ENCODE measurements at regions not wholly inside any gene's neighbourhood (a gene's known extent, or its start where the extent isn't known, plus 50 kb on each side); places are given as distances from the start of the nearest gene placed in this dataset.

DNA sequence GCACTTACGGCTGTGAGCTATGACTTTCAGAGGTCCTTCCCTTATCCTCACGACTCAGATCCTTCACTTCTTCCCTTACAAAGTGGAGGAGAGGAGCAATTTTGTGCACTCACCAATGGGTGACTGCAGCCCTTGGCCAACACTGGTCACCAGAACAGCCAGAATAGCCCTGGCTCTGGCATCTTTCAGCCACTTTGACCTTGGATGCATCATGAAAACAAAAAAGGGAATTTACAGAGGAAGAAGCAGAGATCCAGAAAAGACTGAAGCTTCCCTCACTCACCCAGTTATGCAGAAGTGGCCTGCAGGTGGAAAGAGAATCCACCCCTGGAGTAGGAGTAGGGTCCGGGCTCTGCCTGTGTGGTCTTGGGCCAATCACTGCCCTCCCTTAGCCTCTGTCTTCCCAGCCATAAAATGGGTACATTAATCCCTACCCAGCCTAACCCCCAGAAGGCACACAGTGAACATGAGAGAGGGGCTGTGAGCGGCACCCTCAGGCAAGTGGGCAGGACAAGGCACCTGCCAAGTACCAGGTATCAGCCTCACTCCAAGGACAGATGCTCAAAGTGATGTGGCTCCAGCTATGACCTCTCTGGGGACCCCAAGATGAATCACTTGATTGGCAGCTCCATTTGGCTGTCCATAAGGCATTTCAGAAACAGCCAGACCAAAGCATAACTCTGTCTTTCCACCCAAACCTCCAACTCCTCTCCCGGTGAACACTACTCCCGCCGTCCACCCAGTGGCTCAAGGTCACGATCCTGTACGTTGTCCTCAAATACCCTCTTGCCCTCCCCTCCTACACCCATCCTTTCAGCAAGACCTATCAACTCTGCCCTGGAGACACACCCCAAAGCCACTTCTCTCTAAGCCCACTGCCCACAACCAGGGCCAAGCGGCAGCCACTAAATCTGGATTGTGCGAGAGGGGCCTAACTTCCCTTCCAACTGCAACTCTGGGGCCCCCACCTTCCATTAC, 129.8 kb upstream of the ZMIZ1 start:
- DNase-seq (ENCODE audit: low read depth): no peak

DNA sequence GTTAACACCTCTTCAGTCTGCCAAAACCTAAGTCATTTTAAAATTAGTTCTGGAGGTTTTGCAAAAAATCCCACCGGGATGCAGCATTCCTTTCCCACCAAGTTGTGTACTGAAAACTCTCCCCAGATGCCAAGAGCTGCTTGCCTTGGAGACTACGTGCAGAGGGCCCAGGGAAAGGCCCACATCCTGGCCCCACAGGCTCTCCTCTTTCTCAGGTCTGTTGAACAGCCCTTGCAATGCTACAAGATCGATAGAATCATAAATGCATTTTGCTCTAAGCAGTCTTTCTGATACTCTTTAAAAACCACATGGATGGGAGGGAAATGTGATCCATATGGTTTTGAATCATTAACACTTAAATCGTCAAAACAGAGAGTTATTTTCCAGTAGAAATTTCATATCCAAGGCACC, 126.7 kb upstream of the ZMIZ1 start:
- no peak for DNase-seq (ENCODE audit: low read depth)

DNA sequence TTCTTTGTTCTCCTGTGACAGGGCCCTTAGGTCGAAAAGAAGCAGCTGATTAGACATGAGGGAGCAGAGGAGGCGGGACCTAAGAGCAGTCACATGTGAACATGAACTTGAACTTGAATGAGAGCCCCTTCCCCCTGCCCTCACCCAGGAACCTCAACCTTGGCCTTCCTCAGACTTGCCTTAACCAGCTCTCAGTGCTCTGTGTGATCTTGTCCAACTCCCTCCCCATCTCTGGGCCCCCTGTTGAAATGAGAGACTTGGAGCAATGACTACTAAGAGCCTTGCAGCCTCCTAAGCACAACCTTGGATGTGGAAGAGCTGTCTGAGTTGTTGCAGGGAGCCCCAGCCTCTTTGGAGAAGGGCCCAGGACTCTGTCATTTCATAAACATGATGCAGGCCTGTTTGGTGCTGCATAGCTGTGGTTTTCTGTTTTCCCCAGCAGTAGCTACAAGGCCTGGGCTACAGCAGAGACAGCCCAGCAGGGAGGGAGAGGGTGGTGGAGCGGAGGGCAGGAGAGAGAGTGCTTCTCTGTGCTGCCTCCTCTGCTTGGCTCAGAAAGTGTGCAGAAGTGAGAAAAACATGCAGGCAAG, 123.9 kb upstream of the ZMIZ1 start:
- peak; percentile 82 for DNase-seq (ENCODE audit: low read depth)

DNA sequence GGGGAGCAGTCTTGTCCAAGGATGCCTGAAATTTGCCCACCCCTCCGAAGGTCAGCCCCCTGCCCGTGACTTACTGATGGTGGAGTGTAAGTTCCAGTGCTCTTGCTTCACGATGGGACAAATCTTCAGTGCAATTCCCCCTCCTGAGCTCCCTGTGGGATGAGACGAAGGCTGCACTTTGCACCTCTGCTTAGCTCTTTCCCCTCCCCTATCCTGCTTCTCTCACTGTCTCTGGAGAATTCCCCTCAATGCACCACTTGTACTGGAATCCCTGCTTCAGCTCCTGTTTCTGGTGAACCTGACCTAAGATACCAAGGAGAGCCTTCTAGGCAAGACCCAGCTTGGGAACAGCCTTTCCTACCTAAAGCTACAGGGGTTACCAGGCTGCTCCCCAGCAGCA, 122.9 kb upstream of the ZMIZ1 start:
- no peak for DNase-seq (ENCODE audit: low read depth)

DNA sequence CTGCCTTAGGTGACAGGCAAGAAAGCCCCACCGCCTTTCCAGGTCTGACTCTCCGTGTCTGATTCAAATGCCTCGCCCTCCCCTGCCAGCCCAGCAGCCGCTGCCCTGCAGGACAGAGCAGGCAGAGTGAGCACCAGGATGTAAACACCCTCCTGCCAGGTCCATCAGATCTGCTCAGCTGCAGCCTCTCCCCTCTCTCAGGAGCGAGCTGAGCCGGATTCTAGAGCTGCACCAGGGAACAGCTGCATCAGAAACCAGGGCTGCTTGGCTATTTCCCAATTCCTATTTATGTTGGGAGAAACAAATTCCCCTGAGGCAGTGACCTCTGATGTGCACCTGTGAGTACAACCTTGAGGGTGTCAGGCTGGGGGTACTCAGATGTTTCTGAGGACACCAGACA, 121.5 kb upstream of the ZMIZ1 start:
- peak; percentile 17 for DNase-seq (ENCODE audit: low read depth)

DNA sequence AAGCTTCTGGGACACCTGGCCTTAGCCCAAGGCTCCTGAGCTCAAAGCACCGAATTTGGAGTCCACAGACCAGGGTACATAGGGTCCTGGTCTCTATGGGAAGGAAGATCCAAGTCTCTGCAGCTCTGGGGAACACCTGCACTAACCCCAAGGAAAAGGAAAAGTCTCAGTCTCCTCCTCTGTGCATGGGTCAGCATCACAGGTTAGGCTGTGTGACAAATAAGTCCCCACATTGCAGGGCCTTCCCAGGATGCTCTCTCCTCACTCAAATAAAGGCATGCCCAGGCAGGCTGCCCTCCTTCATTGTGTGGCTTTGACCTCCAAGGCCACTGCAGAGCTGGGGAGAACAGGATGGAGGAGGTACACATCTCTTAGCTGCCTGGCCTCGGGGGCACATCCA, 121.0 kb upstream of the ZMIZ1 start:
- no peak for DNase-seq (ENCODE audit: low read depth)

DNA sequence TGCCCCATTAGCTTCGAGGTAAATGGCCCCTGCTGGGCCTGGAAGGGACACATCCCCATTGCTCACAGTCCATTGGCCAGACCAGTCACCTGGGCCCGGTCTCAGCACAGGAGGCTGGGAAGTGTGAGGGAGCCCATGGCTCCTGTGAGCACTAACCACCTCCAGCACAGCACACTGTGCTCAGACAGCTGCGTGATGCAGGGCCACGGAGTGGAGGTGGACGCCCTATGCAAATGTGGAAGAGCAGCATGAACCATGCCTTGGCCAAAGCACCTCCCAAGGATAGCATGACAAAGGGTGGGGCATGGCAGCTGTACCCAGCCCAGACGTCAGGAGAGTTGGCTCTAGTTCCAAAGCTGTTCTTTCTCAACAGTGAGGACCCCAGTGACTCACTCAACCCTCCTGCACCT, 120.1 kb upstream of the ZMIZ1 start:
- no peak for DNase-seq (ENCODE audit: low read depth)

DNA sequence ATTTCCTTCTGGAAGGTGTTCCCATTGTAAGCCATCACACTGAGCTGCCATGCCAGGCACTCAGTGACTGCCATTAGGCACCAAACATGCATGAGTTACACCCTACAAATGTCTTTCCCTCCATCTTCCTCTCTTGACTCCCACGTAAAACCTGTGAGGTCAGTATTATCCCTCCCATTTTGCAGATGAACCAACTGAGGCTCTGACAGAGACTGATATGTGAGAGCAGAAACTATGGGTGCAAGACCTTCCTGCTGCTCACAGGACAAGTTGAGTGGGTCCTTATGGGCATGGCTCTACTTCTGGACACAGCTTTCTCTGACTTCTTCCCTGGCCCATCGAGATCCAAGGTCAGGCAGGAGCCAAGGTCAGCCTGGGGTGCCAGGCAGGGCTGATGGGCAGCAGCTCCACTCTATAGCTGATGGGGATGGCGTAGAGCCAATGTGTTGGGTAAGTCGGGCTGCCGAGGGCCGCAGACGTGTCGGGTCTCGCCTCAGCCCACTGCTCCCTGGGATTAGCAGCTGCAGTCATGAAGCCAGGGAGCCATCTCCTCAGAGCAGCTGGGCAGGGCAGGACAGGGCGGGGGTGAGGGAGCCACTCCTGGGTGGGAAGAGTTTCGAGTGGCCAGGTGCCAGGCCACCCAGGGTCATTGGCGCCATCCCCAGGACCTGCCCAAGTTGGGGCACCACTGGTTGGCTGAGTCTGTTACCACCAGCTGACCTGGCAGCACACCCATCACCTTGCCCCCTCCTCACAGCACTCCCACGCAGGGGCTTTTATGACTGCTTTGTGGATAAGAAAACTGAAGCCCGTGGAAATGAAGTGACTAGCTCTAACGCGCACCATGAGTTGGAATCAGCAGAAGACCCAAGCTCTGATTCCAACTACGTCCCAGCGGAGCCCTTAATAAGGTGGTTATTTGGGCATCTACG, 117.8 kb upstream of the ZMIZ1 start:
- DNase-seq (ENCODE audit: low read depth): no peak

DNA sequence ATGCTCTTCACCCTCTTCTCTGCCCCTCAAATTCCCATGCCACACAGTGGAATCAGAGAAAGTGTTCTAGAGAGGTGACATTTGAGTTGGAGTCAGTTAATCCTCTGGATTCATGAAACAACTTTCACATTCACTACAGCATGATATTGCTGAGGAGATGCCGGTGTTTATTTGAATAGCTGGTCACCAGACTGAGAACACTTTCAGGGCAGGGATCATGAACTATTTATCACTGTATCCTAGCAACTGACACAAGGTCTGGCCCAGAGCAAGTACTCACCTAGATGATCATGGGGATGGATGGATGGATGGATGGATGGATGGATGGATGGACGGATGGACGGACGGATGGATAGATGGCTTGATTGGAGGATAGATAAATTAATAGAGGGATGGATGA, 116.7 kb upstream of the ZMIZ1 start:
- peak; percentile 16 for DNase-seq (ENCODE audit: low read depth)

DNA sequence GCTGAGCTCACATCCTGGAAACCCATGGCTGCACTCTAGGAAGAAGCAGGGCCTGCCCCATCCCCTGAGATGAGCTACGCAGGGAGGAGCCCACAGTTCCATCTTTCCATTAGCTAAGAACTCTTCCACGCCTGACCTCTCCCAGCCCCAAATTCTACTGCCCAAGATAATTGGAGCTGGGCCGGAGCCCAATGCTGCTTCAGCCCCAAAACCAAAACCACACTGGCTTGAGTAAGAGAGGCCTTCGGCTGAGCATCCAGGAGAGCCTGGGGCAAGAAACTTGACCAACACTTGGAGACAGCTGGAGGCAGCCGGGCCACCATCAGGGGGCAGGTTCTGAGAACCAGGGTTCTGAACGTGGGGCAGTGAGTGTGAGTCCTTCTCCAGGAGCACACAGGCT, 116.1 kb upstream of the ZMIZ1 start:
- no peak for DNase-seq (ENCODE audit: low read depth)

DNA sequence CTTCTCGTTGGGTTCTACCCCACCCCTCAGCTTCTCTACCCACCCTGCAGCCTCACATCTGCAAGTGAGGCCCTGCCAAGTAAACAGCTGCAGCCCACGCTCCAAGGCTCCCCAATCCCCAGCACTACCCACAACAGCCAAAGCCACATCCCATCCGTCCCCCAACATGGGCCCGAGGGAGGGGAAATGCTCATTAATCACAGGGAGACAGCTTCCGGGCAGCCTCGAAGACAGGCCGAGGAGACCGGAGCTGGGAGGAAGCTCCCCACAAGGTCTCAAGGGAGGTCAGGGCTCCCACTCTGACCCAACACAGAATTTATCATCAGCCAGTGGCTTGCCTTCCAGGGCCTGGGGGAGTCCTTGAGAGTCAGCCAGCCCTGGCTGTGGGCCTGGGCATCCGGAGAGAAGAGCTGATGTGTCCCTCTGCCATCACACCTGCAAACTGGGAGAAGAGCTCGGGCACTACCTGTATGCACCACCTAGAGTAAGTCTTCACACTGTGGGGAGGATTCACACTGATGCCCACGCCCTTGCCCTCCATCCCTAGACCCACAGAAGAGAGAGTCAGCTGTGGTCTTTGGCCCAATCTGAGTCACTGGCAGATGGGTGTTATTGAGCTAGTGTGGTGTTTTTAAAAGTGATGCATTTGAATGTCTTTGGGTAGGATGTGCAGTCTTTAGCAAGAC, 115.5 kb upstream of the ZMIZ1 start:
- no peak for DNase-seq (ENCODE audit: low read depth)

DNA sequence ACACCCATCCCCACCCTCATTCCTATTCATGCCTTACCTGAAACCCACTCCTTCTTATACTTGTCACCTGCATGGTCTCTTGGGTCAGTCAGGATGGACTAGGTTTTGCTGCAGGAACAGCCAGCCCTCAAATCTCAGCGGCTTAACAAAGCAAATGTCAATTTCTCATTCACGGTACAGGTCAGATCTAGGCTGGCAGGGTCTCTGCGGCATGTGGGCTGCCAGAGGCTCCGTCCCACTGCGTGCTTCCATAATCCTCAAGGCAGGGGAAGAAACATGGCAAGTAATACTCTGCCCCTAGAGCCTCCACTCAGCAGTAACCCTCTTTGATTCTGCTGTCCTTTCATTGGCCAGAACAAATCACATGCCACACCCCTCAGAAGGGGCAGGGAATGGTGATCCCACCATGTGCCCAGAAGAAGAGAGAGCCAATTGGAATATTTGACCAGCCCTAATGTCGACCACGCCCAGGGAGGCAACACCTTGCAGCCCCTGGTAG, 114.9 kb upstream of the ZMIZ1 start:
- no peak for DNase-seq (ENCODE audit: low read depth)

DNA sequence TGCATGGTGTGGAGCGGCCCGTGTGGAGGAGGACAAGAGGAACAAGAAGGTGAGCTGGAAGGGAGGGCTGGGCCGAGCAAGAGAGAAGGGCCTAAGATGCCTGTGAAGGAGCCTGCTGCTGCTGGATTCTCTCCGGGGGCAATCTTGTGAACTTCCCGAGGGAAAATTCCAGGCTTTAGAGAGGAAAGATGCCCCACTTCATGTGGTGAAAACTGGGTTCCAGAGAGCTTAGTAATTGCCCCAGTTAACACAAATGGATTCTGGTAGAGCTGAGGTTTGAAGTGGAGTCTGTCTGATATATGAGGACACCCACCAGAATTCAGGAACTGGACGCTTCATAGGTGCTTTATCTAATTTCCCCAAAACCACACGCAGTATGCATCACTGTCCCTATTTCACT, 114.1 kb upstream of the ZMIZ1 start:
- DNase-seq (ENCODE audit: low read depth): no peak

DNA sequence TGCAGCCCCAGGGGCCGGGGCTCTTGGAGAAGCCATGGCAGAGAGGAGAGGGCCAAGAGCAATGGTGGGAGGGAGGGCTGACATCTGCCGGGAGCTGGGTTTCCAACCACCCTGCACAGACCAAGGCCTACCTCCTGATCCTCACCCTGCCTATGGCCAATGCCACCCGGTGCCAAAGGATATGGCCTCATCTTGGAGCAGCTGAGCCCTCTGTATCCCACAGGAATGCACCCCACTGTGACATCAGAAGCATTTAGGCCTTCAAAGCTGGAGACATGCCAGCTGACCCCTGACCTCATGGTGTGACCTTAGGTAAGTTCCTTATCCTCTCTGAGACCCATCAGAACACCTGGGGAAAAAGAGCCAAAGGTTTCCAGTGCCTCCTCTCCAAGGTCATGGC, 113.6 kb upstream of the ZMIZ1 start:
- DNase-seq (ENCODE audit: low read depth): no peak

DNA sequence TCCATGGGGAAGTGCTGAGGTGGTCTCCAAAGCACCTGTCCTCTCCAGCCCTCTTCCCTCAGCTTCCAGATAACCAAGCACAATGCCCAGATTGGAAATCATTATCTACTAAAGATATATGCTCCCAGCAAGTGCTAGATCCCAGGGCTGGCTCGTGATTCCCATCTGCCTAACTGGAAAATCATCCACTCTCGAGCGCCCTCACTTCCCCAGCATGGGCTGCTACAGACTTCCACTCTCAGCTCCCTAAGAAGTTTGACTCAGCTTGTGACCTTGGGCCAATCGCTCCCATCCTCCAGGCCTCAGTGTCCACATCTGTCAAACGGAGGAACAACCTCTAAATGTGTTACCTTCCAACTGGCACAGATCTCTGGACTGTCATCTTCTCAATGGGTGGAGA, 112.4 kb upstream of the ZMIZ1 start:
- DNase-seq (ENCODE audit: low read depth): no peak

DNA sequence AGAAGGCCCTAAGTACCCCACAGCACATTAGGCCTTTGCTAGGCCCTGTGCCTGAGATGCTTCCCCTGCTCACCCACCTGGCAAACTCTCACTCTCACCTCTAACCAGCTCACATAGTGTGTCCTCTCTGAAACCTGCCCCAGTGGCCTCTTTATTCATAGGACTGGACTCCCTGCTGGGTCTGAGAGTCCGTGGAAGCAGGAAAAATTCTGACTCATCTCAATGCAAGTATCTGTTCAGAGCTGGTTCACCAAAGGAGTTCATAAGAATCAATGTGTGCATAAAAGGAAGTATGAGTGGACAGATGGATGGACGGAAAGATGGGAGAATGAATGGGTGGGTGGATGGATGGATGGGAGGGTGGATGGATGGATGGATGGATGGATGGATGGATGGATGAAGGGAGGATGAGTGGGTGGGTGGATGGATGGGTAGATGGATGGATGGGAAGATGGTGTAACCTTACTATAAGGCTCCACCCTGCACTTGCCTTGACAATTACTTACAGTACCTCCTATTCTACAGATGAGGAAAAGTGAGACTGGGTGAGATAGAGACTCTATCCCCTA, 111.2 kb upstream of the ZMIZ1 start:
- no peak for DNase-seq (ENCODE audit: low read depth)

DNA sequence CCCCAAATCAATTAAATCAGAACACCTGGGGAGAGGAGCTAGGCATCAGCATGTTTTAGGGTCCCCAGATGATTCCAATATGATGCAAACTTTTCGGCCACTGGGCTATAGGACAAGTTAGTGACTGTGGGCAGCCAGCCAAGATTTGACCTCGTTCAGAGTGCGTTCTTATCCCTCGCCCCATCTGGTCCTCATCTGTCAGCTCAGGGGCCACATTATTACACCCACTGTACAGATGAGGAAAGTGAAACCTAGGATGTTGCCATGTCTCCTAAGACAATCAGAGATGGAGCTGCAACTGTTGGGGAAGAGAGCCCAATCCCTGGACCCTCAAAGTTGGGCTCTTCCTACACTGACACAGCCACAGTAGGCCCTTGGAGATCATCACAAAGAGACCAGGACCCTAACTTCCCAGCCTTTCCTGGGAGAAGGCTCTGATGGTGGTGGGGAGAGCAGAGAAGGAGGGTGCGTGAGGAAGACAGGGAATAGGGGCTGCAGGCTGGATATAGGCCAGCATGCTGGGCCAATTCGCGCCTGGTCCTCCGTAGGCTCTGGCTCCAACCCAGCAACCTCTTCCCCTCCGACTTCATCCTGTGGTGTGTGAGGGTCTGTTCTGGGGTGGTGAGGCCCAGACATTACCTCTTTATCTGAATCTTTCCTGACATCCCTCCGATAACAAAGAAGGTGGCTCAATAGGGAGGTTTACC, 109.4 kb upstream of the ZMIZ1 start:
- DNase-seq (ENCODE audit: low read depth): no peak

DNA sequence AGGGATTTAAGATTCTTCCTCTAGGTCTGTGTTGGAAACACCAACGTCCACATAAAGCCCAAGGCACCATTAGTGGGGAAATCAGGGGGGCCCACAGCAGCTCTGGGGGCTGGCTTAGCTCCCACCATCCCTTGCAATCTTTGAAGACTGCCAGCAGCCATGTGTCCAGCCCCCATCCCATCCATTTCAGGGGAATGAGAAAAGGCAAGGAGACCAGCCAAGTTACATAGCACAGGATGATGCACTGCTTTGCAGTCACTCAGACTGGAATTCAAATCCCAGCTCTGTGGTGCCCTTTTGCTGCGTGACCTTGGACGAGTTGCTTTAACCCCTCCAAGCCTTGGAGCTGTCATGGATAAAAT, 108.9 kb upstream of the ZMIZ1 start:
- no peak for DNase-seq (ENCODE audit: low read depth)

DNA sequence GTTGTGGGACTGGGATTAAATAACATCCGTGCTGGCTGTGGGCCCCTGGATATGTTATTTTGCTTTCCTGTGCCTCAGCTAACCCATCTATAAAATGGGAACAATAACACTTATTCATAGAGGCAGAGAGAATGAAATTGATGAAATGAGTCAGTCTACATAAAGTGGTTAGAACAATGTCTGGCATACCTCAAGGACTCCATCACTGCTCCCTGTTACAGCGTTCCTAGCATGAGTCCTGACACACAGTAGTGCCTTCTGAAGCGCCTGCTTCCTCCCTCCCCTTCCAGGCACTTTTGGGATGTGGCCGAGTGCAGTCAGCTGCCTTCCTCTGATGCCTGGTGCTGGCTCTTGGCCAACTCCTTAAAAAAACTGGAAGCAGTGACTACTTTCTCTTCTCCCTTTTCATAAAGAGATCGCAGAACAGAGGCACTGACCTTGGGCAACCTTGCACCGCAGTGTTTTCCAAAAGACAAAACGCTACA, 108.4 kb upstream of the ZMIZ1 start:
- DNase-seq (ENCODE audit: low read depth): peak; percentile 87

DNA sequence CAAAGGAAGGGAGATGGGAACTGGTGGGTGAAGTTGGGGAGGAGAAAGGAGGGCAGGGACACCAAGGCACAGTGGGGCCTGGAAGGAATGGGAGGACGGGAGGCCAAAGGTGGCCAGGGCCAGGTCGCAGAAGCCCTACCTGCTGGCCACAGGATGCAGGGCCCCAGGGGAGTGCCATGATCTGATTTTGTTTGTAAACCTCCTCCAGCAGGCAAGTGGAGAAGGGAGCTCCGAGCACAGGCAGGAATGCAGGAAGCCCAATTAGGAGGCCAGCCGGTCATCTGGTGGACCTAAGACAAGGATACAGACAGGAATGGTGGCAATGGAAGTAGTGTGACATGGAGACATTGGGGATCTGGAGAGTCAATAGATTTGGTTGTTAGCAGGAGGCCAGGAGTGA, 107.0 kb upstream of the ZMIZ1 start:
- DNase-seq (ENCODE audit: low read depth): no peak

Measured in renal cortical epithelial cell (primary cell).